ENCODE measurements at regions not wholly inside any gene's neighbourhood (a gene's known extent, or its start where the extent isn't known, plus 50 kb on each side); places are given as distances from the start of the nearest gene placed in this dataset.

DNA sequence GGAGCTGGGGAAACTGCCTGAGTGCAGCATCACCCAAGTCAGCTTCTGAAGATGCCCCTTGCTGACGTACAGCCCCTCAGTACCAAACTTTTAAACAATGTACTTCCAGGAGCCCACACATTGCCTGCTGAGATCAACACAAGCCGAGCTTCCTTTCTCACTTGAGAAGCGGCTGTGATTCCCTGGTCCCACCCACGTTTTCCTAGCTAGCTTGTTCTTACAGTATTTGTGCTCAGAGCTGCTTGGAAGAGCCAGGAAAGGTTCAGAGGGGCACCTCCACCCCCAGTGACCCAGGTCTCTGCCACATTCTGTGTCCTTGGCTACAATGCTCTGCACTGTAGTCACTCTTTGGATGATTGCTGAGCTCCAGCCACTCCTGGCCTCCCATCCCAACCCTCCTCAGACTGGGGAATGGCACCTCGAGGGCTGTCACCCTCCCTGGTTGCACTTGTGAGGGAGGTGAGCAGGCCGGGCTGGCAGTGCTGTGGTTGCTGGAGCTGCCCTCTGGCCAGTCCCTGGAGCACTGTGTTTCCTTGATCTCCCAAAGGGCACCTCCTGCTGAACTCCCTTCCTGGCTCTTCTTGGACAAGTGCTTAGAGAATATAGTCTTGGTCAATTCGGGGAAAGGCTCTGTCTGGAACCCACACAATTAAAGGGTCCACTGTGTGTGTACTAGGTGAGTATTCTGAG lies 355.1 kb downstream of the AJAP1 start:
- no peak for DNase-seq (ENCODE audit: low read depth)

DNA sequence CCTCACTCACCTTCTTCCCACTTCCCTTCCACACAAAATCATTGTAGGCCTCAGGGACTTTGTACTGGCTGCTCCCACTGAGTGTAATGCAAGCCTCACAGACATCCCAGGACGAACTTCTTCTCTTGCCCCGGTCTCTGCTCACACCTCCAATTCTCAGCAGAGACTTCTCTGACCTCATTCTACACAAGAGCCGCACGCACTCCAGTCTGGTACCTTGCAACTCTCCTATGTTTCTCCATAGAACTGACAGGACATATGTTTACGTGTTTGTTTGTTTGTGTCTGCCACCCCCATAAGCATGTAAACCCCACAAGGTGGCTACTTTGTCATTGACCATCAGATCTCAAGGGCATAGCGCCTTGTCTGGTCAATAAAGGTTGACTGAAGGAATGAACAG lies 350.8 kb downstream of the AJAP1 start:
- no peak for DNase-seq (ENCODE audit: low read depth)

DNA sequence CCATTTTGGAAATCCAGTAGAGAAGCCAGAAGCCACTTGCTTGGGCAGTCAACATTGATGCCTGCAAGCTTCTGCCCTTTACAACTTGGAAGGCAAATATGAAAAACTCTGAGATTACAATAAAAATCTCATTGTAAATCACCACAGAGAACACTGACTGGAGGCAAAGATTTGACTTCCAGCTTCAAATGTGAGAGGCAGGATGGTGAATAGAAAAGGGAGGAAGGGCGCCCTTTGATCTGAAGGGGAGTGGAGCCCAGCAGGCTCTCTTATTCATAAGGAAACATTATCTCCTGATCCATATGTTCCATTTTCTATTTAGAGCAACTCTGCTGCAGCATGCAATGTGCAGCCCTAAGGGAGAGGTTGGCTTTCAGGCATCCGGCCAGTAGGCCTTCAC lies 348.3 kb downstream of the AJAP1 start:
- no peak for DNase-seq (ENCODE audit: low read depth)

DNA sequence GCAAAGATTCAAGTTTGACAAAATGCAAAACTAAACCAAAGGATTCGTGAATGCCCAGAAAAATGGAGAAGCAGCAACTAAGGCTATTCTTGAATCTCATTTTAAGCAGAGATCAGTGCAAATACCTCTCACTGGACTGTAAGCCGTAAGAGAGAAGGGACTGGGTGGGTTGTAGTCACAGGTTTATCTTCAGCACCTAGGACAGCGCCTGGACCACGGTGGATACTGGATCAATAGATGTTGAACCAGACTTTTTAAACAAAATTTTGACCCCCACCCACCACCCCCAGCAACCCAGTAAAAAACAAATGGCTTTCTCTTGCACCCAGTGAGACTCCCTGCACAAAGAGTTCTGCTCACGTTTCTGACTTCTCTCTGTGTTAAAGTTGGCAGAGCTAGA lies 347.1 kb downstream of the AJAP1 start:
- no peak for DNase-seq (ENCODE audit: low read depth)

DNA sequence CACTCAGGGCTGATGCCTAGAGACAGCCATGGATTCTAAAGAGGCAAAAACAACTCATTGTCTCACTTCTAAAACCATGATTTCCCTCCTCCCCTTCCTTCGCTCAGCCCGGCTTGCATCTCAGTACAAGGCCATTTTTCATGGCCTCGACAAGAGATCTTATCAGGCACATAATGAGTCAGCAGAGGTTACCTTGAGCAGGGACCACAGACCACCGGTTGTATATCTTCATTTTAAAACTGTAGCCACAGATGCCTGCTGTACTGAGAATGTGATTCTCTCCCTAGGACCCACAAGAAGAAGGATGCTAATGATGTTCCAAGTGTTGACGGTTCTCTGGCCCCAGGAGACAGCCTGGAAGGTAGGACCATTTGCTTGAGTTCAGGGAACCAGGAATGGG lies 331.9 kb downstream of the AJAP1 start:
- DNase-seq (ENCODE audit: low read depth), result no peak

DNA sequence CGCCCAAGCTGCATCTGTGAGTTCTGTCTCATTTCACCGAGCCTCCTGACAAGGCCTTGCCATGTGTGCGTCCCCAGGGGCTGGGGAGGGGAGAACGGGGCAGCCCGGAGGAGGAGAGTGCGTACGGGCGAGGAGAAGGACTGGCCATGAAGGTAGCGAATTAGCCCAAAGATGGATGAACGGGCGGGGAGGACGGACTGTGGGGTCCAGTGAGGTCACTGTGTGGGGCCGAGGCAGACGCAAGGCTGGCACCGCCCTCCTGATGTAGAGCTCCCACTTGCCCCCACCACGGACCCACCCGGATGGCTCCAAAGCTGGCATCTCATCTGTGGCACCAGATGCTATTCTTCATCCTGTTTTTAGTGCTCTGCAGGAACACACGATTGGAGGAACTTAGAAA lies 330.4 kb downstream of the AJAP1 start:
- DNase-seq (ENCODE audit: low read depth), result no peak

DNA sequence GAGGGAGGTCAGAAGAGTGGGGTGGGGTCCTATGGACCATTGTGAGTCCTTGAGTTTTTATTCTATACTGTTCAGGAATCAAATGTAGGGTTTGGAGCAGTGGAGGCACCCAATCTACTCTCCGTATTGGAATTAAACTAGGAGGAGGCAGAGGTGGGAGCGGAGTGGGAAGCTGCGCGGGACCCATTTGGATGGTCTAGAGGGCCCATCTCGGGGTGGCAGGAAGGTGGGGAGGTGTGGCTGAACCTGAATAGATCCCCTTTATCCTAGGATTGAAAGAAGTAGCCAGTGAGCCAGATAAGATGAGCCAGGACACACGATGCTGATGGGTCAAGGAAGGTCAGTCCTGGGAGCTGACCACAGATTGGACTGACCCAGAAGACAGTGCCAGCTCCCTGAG lies 325.8 kb downstream of the AJAP1 start:
- DNase-seq (ENCODE audit: low read depth), result no peak

DNA sequence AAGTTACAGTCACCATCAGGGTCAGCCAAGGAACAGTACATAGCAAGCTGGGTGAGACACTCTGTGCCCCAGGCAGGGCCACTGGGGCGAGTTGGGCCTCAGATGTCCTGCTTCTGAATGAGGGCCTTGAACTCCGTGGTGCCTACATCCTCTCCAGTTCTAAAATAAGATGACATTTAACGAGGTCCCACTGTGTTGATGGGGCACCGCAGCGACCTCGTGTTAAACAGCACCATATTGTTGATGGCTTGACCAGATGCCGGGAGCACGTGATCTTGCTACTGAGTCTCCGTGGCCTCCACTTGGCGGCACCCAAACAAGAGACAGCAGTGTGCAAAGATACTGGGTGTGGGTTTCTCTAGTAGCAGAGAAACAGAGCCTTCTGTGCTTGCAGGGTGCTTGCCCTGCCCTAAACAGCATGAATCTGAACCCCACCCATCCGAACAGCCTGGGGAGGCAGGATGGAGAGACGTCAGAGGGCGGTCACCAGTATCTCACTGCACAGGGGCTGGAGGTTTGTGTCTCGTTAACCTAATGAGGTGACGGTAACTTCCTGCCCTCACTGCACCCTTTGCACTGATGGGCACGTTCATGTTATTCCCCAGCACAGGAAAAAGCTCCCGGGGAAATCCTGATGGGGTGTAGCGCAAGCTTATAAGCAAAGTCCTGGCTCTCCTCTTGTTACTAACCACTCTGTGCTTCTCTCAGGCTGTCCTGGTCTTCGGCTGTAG lies 324.4 kb downstream of the AJAP1 start:
- DNase-seq (ENCODE audit: low read depth), result no peak

DNA sequence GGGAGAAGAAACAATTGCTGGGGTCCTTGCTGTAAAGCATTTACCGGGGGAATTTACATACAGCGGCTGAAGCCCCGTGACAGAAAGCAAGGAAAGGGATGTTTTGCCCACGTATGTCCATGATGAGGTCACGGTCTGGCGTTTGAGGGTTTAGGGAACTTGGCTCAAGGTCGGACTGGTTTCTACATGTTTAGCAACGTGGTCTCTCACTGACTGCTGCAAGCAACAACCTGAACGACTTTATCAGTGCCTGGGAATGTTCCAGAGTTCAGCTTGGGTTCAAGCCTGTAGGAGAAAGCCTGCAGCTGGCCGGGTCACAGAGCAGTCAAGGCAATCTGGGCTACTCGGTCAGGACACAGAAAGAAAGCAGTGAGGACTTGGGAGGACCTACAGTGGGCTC lies 323.3 kb downstream of the AJAP1 start:
- DNase-seq (ENCODE audit: low read depth), result no peak

DNA sequence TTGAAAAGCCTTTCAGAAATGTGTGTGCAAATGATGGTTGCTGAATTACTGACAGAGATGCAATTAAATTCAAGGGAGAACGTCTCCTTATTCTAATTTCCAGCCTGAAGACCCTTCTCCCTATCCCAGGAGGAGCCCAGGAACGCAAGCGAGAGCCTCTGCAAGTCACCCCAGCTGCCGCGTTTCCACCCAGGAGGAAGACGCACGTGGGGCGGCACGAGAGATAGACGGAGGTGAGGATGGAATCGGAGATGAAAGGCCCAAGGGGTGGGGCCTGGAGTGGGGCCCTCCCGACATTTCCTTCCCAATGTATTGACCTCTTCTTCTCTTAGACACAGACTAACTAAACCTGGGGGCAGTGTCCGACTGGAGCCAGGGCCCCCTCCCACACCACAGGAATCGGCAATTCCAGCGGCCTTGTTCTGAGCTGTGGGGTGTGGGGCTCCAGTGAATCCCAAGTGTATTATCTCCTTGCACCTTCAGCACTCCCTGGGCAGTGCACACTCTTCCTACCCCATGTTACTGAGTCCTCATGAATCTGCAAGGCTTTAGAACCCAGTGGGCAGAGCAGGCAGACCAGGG lies 322.5 kb downstream of the AJAP1 start:
- no peak for DNase-seq (ENCODE audit: low read depth)

DNA sequence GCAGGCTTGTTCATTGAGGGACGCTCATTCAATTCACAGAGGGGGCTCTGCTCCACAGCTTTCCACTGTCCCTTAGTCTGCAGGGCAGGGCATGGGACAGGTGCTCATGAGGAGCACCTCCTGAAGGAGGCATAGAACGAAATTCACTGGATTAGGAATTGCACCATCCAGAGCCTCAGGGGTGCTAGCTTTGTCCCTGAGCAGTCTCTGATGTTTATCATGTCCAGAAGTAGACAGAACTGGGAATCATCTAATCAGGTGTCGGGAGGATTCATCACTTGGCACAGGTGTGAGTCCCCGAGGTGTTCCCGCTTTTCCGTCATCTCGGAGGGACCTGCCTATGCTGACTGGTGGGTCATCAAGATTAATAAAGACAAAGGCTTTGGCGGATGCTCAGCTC lies 321.4 kb downstream of the AJAP1 start:
- DNase-seq (ENCODE audit: low read depth), result no peak

DNA sequence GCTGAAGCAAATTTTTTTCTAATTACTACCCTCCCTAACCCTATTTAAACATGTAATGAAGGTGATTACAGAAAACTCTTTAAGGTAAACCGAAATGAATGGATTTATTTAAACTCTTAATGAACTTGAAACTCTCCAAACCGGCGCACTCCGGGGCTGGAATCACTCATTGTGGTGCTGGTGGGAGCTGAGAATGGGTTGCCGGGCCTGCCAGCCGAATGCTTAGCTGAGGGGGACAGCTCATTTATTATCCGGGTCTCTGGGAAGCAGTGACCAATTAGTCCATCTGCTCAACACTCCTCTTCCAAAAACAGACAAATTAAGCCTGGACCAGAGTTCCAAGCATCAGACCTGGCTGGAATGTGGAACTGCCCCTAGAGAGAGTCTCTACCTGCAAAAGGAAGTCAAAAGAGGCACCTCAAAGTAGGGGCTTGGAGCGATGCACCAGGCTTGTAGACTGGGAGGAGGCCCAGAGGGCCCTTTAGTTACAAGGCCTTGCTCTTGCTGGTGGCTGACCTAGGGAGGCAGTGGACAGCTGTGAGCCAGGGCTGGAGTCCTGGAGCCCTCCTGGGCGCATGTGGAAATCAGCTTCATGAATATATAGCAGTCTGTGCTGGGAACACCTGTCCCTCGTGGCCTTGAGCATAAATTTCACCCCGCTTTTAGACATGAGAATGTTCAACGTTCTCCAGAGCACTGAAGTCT lies 320.7 kb downstream of the AJAP1 start:
- no peak for DNase-seq (ENCODE audit: low read depth)

DNA sequence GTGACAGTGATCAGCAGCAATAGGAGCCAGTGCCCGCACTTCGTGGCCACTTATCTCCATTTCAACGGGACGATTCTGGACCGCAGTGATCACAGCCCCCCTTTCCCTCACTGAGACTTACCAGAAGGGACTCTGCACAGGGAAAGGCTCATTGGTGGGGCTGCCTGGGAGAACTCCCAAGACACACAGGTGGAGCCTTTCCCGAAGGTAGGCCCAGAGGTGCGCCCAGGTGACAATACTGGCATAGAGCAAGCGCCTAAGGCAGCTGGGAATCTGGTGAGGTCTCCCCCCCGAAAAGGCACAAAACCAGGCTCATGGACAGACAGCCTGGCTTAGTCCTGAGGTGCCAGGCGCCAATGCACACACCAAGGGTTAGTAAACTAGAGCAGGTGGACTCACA lies 318.9 kb downstream of the AJAP1 start:
- no peak for DNase-seq (ENCODE audit: low read depth)

DNA sequence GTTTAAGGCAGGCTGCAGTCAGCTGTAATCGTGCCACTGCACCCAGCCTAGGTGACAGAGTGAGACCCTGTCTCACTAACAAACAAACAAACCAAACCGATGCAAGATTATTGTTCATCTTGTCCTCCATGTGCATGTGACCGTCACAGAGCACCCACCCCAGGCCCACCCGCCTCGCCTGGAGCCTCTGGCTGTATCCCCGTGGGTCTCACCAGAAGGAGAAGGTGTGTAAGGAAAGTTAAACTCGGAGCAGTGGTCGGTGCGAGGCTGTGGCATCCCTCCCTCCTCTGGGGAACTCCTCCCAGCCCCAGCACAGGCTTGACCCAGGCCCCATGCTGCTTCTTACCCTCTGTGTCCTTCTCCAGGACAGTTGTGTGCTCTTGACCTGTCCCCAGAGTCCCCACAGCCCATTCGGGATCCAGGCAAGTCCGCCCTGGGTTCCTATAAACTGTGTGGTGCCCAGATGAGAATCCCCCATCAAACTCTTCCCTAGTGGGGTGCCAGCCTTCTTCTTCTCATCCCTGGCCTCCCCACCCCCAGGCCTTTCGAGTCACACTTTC lies 318.4 kb downstream of the AJAP1 start:
- no peak for DNase-seq (ENCODE audit: low read depth)

DNA sequence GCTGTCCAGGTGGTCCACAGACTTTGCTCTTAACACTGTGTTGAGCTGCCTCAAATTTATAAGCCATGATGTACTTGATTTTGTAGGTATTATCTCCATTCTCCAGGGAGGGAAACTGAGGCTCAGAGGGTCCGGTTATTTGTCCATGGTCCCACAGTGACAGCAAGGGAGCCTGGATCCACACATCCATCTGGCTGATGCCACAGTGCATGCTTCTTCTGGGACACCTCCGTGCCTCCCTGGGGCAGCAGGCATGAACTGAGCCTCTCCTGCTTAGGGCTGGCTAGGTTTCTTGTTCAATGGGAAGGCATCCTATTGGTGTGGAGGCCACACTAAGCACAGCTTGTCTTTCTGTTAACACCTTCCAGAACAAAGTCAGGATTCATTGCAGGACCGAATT lies 317.3 kb downstream of the AJAP1 start:
- no peak for DNase-seq (ENCODE audit: low read depth)

DNA sequence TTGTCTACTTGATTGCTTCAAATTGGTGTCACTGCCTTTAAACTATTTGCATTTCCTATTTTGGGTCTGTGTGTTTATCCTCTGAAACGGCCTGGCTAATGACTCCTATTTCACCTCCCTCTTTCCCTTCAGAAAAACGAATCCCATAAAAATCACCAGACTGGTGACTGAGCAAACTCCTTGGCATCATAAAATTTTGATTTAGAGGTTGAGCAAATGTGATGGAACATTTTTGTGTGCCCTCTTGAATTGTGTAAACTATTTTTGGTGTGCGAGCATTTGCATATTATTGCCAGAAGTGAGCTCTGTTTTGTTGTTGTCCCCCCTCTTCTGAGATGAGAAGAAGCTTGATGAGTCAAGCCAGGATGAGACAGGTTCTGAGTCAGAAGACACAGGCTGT lies 316.1 kb downstream of the AJAP1 start:
- DNase-seq (ENCODE audit: low read depth), result no peak

DNA sequence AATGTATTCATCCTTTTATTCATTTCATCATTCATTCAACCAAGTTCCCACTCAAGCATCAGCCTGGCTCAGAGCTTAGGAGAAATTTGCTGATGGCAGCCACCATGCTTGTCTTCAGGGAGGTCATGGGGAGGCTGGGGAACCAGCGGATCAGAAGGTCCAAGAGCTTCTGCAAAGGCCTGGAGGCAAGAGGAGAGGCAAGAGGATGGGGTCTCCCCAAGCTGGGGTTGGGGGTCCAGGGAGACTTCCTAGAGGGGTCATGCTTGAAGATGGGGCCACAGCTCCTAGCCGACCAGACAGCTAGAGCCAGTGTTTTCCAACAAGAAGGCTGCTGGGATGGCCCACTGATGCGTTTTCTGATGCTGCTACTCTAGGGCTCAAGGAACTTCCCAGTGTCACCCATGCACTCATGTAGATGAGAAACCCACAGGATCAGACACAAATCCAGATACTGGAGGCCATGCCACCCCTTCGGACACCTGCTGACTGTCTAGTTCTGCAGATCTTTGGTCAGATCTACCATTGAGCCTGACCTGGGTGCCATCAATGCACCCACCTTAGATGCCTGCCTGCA lies 315.2 kb downstream of the AJAP1 start:
- DNase-seq (ENCODE audit: low read depth), result no peak

DNA sequence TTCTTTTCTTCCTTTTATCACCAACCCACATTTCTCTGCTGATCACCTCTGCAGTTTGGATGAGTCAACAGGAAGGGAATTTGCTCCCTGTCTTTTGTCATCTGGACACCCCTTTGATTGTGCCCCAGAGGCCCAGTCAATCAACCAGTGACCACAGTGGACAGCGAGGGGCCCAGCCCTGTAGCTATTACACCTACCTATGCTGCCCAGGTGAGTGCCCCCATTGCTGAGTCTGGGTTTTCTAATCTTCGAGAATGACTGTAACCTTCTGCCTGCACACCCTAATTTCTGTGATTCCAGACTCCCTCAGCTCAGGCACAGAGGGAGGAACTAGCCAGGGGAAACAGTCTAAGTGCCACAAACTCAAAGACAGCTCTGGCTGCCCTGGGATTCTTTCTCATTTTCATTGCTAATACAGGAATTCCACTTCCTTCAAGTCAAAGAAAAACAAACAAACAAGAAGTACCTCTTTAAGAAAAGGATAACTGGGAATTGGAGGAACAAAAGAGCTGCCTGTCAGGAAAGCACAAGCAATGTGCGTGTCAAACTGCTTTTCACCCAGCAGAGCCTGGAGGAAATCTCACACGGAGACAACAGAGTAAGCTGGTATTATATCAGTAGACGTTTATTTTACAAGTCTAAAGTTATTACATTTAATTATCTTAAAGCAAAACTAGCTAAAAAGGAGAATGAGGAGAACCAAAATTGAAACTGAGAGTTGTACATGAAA lies 311.1 kb downstream of the AJAP1 start:
- no peak for DNase-seq (ENCODE audit: low read depth)

DNA sequence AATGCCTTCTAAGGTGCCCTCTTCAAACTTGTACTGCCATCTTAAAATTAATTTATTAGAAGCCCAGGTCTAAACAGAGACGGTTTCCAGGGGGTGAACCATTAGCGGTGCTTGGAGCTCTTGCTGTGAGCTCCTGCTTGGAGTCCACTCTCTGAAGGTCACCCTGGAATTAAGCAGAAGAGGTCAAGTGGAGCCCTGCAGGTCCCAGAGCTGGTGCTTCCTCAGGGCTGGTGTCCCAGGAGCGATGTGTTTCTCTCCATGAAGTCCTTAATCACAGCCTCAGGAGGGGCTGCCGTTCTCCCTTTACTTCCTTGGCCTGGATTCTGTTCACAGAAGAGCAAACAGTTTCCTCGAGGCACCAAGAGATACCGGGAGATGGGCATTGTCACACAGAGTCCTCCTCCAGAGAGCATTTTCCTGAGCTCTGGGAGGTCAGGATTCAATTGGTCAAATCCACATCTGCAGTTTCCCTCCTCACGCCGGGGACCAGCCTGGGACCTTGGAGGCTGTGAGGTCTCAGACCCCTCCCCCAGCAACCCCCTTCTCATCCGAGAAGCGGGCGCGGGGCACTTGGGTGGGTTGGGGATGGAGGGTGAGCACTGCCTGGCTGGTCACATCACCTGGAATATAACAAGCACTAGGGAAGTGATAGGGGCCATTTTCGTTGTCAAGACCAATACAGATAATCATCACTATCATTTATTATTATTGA lies 310.4 kb downstream of the AJAP1 start:
- no peak for DNase-seq (ENCODE audit: low read depth)

DNA sequence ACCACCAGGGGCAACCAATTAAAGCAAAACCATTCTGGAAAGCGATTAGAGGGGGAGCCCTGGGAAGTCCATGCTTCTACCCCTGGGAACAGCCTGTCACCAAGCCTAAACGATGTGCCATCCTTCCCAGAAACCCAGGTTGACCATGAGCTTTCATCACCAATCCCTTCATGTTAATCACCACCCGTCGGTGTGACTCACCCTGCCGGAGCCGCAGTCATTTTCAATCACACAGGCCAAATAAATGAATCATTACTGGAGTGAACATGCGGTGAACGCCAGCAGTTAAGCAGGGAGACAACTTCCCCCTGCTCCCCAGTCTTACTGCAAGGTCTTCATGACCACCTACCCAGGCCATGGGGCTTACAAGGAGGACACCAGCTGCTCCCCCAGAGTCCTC lies 308.8 kb downstream of the AJAP1 start:
- DNase-seq (ENCODE audit: low read depth), result no peak

DNA sequence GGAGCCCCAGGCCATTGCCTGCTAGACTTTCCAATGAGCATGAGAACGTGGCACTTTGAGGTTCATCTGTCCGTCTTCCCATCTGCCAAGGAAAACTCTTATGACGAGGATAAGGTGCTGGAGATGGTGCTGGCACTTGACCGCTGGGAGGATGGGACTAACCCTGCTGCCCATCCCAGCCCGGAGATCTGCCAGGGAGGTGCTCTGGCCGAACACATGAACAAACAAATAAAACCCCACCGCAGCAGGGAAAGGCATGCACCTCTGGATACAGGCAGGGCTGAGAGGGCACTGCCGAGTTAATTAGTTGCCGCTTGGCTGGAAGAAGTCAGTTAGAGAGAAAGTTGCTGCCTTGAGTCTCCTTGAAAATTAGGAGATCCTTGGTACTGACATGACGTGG lies 308.4 kb downstream of the AJAP1 start:
- DNase-seq (ENCODE audit: low read depth), result no peak
